Activated CD8-positive, alpha-beta T cell treated with anti-CD3 and anti-CD28 coated beads for 36 hours (primary cell): ENCODE measurements at regions not wholly inside any gene's neighbourhood (a gene's known extent, or its start where the extent isn't known, plus 50 kb on each side); places are given as distances from the start of the nearest gene placed in this dataset.

ENCODE experiments used
- ATAC-seq: fragments of 200-7000 bp; cut with Tn5 transposase; one replicate; pipeline ENCODE4 v1.10.0; 2021; ENCODE audit warnings: mild to moderate bottlenecking, moderate library complexity
- CTCF ChIA-PET: fragments of 350-600 bp; sonication (Branson Sonifier 250); formaldehyde crosslinking; loops from one replicate; lab custom pipeline; 2021; ENCODE audit warnings: antibody characterized with exemption; lab: Charles Lee
- POLR2A ChIA-PET: fragments of 350-600 bp; sonication (Branson Sonifier 250); formaldehyde crosslinking; loops from one replicate; lab custom pipeline; 2021; ENCODE audit warnings: antibody characterized with exemption; lab: Charles Lee
- DNase-seq: peaks from one replicate; pipeline ENCODE4 v3.0.0-alpha.2; 2020
- H3K27ac Mint-ChIP-seq: one replicate; pipeline ENCODE4 v1.8.0; 2021; ENCODE audit warnings: mild to moderate bottlenecking, mixed read lengths
- H3K27me3 Mint-ChIP-seq: one replicate; pipeline ENCODE4 v1.8.0; 2021; ENCODE audit warnings: mixed read lengths
- H3K36me3 Mint-ChIP-seq: one replicate; pipeline ENCODE4 v1.8.0; 2021; ENCODE audit warnings: low read depth, mixed read lengths
- H3K4me1 Mint-ChIP-seq: one replicate; pipeline ENCODE4 v1.8.0; 2021; ENCODE audit warnings: low read depth, mixed read lengths
- H3K4me3 Mint-ChIP-seq: one replicate; pipeline ENCODE4 v1.8.0; 2021; ENCODE audit warnings: mild to moderate bottlenecking, moderate library complexity, mixed read lengths
- H3K9me3 Mint-ChIP-seq: one replicate; pipeline ENCODE4 v1.8.0; 2021; ENCODE audit warnings: mixed read lengths
- CTCF ChIP-seq: fragments of 200-600 bp; IDR thresholded peaks from one replicate; pipeline ENCODE4 v1.8.0; 2022; ENCODE audit warnings: antibody characterized with exemption, mild to moderate bottlenecking
- intact Hi-C: fragments of 100-400 bp; cut with micrococcal nuclease; formaldehyde crosslinking; loops from one replicate; pipeline ENCODE4 v1.10.0; 2022

DNA sequence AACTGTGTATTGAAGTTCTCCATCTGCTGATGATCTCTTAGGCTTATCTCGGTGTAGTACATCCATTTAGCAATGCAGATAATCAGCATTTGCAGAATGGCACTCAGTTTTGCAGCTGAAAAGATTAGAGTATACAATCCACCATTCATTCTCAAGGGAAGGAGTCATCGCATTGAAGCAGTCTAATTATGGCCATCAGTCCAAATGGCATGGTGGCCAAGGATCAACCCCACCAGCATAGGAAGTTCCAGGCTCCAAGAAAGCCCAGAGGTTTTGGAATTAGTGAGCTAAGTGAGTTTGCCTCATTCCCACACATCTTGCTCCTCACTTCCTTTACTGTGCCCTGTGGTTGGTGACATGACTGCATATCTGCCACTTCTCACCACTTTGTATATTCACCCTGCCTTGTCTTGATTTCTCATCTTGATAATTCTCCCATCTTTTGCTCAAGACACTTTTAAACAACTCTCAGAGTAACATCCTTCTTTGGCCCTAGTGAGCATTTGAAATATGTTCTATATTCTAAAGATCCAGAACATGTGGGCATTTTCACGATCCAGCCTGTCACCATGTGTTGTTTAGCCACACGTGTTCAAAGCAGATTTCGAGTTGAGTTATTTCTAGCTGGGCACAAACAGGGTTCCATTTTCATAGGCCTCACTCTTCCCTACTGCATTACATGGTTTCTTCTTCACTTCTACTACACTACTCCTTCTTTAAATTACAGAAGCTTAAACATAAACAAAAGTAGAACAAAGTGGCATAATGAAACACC lies 1119.8 kb downstream of the TSN start:
- intact Hi-C loops: no loop called here
- ATAC-seq: no peak
- H3K27ac Mint-ChIP-seq: no peak overlapping the region
- no peaks in the 10 kb centered on the region for H3K4me1 Mint-ChIP-seq
- POLR2A ChIA-PET: no interaction called here
- H3K4me3 Mint-ChIP-seq: no peak overlapping the region
- TF ChIP-seq CTCF: no peak
- no peaks in the 10 kb centered on the region for H3K36me3 Mint-ChIP-seq
- H3K9me3 Mint-ChIP-seq: no peaks in the 10 kb centered on the region
- no peak for DNase-seq
- H3K27me3 Mint-ChIP-seq: no peaks in the 10 kb centered on the region
- CTCF ChIA-PET: no interaction called here

GRCh38 chr2:122883849-122884248 lies 1128.4 kb downstream of the TSN start:
- H3K36me3 Mint-ChIP-seq: no peaks in the 10 kb centered on the region
- no peaks in the 10 kb centered on the region for H3K27me3 Mint-ChIP-seq

GRCh38 chr2:122884889-122885288 lies 1129.4 kb downstream of the TSN start:
- Mint-ChIP-seq H3K27me3 (no peaks in the 10 kb centered on the region), H3K4me1 (no peaks in the 10 kb centered on the region), H3K4me3 (no peak overlapping the region), H3K36me3 (no peaks in the 10 kb centered on the region), H3K9me3 (peaks cover 3% of the 10 kb centered on the region), H3K27ac (no peak overlapping the region)
- no peak for DNase-seq
- ChIA-PET POLR2A (no interaction called here), CTCF (no interaction called here)
- intact Hi-C loops: no loop called here
- no peak for ATAC-seq
- TF ChIP-seq CTCF: no peak

More at GRCh38 chr2:122883849-122884248, 1128.4 kb downstream of the TSN start:
- H3K4me1 Mint-ChIP-seq: no peaks in the 10 kb centered on the region
- no peak for TF ChIP-seq CTCF
- peaks cover 3% of the 10 kb centered on the region for H3K9me3 Mint-ChIP-seq
- POLR2A ChIA-PET: no interaction called here
- no peak overlapping the region for H3K4me3 Mint-ChIP-seq
- ATAC-seq: no peak
- intact Hi-C loops: no loop called here
- DNase-seq: no peak
- no peak overlapping the region for H3K27ac Mint-ChIP-seq
- CTCF ChIA-PET: no interaction called here

- no peak for ATAC-seq
- intact Hi-C loops: no loop called here
- ChIA-PET CTCF (no interaction called here), POLR2A (no interaction called here)
- Mint-ChIP-seq H3K27ac (no peak overlapping the region), H3K9me3 (peaks cover 3% of the 10 kb centered on the region), H3K4me1 (no peaks in the 10 kb centered on the region), H3K4me3 (no peak overlapping the region), H3K27me3 (no peaks in the 10 kb centered on the region), H3K36me3 (no peaks in the 10 kb centered on the region)
- no peak for DNase-seq
- no peak for TF ChIP-seq CTCF
Measured at GRCh38 chr2:122885436-122885835, 1130.0 kb downstream of the TSN start.

DNA sequence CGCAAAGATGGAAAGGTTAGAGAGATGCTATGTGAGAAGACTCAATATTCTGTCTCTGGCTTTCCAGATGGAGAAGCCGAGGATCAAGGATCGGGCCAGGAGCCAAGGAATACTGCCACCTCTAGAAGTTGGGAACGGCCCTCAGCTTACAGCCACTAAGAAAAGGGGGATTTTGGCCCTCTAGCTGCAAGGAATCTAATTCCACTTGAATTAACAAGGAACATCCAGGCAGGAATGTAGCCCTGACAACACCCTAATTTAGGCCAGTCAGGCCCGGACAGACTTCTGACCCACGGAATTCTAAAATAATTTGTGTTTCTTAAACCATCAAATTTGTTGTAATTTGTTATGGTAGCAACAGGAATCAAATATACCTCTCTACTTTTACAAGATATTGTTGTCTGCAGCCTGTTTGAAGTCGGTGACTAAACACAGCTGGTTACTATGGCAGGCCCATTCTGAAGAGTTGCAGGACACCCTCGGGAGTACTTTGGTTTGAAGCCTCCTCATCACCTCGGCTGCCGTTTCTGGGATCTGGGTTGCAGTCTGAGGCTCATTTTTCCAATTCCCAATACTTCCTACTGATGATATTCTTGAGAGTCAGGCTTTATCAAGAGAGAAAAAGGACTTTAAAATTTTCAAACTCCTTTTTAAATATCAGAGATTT lies 1131.2 kb downstream of the TSN start:
- H3K27me3 Mint-ChIP-seq: no peaks in the 10 kb centered on the region
- no peaks in the 10 kb centered on the region for H3K36me3 Mint-ChIP-seq
- H3K4me3 Mint-ChIP-seq: no peak overlapping the region
- no peak overlapping the region for H3K27ac Mint-ChIP-seq
- no peak for TF ChIP-seq CTCF
- ATAC-seq (no peak), DNase-seq (no peak)
- H3K9me3 Mint-ChIP-seq: peaks cover 4% of the 10 kb centered on the region
- intact Hi-C loops: no loop called here
- ChIA-PET POLR2A (no interaction called here), CTCF (no interaction called here)
- H3K4me1 Mint-ChIP-seq: no peaks in the 10 kb centered on the region
